HG02798 (cell line): ENCODE measurements at regions not wholly inside any gene's neighbourhood (a gene's known extent, or its start where the extent isn't known, plus 50 kb on each side); places are given as distances from the start of the nearest gene placed in this dataset.
A peak's percentile ranks its signal among the peaks of the same experiment; 100 is the strongest.

Experiments used
- ATAC-seq: cut with Tn5 transposase; IDR thresholded peaks from one replicate; pipeline ENCODE4 v1.9.1; 2021; ENCODE audit warnings: mild to moderate bottlenecking; ENCODE audit not compliant: unreplicated experiment, poor library complexity

- no peak for ATAC-seq
Observed at GRCh38 chr7:22566592-22566991, 66.6 kb upstream of the STEAP1B start.

- no peak for ATAC-seq
Observed at GRCh38 chr7:22566176-22566575, 66.2 kb upstream of the STEAP1B start.

GRCh38 chr7:22565315-22565811 lies 65.4 kb upstream of the STEAP1B start:
- peak; percentile 44 for ATAC-seq

DNA sequence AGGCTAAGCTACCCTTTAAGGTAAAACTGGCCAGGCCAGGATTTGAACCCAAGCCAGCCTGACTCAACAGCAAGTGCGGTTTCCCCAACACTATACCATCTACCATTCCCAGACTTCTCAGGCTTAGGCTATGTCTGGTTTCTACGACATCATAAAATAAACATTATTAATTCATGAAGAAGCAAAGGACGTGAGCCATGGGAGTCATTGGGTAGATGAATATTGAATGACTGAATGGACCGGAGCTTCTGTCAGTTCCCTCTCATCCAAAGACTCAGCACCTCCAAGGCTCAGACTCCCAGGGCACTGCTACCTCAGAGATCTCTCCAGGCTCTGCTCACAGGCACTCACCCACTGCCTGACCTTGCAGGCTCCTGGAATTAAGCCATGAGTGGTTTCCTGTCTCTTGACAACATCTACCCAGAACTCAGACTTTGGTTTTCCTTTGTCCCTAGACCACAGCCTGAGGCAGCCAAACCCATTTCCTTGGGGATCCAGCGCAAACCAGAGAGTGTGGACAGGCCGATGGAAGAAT lies 64.6 kb upstream of the STEAP1B start:
- ATAC-seq, result no peak

DNA sequence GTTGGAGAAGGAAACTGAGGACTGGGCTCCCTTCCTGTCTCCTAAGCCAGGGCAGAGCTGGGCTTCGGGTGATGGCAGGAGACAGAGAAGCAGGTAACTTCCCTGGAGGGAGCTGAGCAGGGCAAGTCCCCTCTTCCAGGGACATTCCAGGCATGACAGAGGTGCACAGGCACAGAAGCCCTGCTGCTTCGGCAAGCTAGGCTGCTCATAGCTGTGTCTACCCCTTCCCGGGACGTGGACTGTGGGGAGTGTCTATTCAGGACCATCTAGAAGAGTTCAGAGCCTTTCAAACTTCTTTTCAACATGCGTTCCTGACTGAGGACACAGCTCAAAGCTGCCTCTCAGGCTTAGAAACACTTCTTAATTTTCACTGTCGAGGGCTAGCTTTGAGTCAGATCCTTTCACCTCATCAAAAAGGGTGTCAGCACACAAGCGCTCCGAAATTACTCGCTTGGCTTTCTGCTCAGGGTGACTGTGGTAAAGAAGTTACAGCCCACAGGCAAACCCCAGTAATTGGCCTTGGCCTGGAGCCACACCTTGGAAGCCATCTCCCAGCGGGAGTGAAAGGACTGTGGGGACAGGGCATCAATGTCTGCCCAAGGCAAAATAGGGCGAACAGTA lies 63.7 kb upstream of the STEAP1B start:
- peak; percentile 43 for ATAC-seq

- no peak for ATAC-seq
Observed at GRCh38 chr7:22563032-22563501, 63.1 kb upstream of the STEAP1B start.

- peak; percentile 26 for ATAC-seq
Observed at GRCh38 chr7:22561895-22562593, 62.1 kb upstream of the STEAP1B start.

GRCh38 chr7:22561321-22561811 lies 61.4 kb upstream of the STEAP1B start:
- no peak for ATAC-seq

- peak; percentile 63 for ATAC-seq
Observed at GRCh38 chr7:22559829-22560489, 60.0 kb upstream of the STEAP1B start.

DNA sequence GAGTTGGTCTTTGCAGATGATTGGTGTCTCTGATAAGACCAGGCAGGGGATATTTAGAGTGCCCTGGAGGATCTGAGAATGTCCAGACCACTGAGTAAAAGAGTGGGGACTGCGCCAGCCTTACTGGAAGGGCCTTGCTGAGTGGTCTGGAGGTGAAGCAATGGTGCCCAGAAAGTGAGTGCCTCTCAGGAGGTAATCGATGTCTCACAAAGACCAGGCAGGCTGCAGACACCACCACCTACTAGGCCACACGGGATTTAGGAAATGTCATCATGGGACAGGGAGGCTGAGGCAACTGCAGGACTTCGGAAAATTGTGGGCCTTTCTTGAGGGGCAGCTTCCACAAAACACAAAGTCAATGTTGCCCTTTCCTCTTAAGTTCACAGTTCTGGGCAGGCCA lies 57.2 kb upstream of the STEAP1B start:
- no peak for ATAC-seq

DNA sequence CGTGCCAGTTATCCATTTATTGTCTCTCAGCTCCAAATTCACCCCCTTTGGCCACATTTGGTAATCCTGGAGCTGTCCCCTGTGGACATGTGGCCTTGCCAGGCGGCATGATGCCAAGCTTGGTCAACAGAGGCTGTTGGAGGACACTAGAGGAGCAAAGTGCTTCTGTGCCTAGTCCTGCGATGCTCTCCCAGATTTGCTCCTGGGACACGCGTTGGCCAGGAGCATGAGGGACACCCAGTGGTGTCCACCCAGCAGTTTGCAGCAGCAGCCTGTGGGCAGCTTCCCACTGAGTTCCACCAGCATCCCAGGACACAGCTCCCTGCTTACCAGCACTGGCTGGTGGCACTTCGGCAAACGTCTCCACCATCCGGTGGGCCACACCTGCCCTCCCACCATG lies 55.5 kb upstream of the STEAP1B start:
- no peak for ATAC-seq

GRCh38 chr7:22554184-22554583 lies 54.2 kb upstream of the STEAP1B start:
- no peak for ATAC-seq

DNA sequence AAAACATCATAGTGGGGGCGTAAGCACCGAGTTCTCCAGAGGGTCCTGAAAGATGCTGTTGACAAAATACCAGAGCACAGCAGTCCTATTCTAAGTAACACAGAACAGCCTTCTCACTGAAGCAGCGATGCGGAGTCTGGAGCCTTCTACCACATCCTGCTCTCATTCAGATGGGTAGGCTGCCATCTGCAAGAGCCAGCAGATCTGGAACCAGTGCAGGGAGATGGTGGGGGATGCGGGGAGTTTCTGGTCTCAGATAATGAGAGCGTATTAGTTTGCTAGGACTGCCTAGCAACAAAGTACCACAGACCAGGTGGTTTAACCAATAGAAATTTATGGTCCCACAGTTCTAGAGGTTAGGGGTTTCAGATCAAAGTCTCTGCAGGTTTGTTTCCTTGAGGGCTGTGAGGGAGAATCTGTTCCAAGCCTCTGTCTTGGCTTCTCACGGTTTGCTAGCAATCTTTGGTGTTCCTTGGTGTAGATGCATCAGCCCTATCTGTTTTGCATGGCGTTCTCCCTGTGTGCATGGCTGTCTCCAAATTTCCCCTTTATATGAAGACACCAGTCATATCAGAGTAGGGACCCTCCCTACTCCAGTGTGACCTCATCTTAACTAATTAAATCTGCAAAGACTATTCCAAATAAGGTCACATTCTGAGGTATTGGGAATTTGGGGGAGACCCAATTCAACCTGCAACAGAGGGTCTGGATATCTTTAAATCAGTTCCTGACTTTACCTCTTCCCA lies 52.0 kb upstream of the STEAP1B start:
- peak; percentile 76 for ATAC-seq

GRCh38 chr7:22550514-22551030 lies 50.6 kb upstream of the STEAP1B start:
- no peak for ATAC-seq

DNA sequence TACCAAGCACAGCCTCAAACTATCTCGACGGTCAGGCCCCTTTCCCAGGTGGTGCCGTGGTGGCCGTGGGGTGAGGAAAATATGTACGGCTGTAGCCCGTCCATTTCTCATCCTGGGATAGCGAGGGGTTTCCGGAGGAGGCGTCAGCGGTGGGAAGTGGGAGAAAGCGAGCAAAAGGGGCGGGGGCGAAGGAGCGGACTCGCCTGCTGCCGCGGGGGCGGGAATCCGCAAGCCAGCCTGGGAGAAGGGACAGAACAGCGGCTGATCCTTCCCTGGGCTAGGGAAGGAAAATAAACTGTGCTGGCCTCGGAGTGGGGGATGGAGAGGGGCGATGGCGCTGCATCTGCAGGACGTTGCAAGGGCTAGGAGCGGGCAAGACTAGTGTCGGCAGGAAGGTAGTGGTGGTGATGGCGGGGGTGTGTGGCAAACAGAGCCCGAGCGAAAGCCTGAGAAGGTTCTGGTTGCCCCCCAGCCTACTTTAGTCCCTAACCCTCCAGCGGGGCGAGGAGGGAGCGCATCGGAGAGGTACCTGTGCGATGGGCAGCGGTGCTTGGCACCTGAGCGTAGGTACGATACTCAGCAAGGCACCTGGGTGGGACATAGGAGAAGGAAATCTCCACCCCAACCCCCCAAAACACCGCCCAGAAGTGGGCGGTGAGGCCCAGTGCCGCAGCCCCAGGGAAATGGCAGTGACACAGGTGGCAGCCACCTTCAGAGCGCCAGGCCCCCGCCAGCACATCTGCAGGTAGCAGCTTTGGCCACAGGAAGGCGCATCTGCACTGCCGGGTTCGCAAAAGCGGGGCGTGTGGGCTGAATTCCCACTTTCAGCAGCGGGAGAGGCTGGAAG lies 49.9 kb upstream of the STEAP1B start:
- no peak for ATAC-seq
